ENCODE measurements at regions not wholly inside any gene's neighbourhood (a gene's known extent, or its start where the extent isn't known, plus 50 kb on each side); places are given as distances from the start of the nearest gene placed in this dataset.

GRCh38 chr3:6444888-6445658 lies 415.8 kb upstream of the GRM7 start:
- intact Hi-C loops (cut with micrococcal nuclease) (no loop called here), in situ Hi-C loops (cut with MboI) (no loop called here)
- no peaks in the 10 kb centered on the region for H3K27me3 ChIP-seq (ENCODE audit: control insufficient read depth in 2 of 2, insufficient read depth in 2 of 2, low read length in 2 of 2)
- no TSS peak for BruUV-seq (replicated peaks)
- 0 out of 3 replicates have a peak overlapping the region, but pooled peaks have one; percentile 29 for H3K27ac ChIP-seq (ENCODE audit: extremely low read depth, low read depth, low read length)
- no peaks in the 10 kb centered on the region; a peak in 1 of 5 replicates for H3K4me1 ChIP-seq (replicated peaks in 1 of 2; ENCODE audit: control insufficient read depth in 2 of 2, insufficient read depth in 2 of 2, low read length in 2 of 2)
- H3K9me1 ChIP-seq (ENCODE audit: control insufficient read depth, insufficient read depth, low read length) = no peaks in the 10 kb centered on the region
- FAIRE-seq (peak; percentile 51), ATAC-seq (peak; percentile 63), DNase-seq (ENCODE audit: extremely low read depth in 1 of 4, low spot score in 3 of 4) (peak; percentile 14 to 42 (median 21))
- H2AFZ ChIP-seq (ENCODE audit: low read depth, low read length) = peak overlapping the region; percentile 62
- POLR2A ChIA-PET = no interaction called here
- CTCF ChIA-PET (ENCODE audit: low intra/inter-chr PET ratio) = no interaction called here
- no peaks in the 10 kb centered on the region for H3K9me3 ChIP-seq (replicated peaks; ENCODE audit: control insufficient read depth, insufficient read depth, low read depth, low read length)
- H3K4me3 ChIP-seq = no peak overlapping the region
- no peaks in the 10 kb centered on the region for H3K79me2 ChIP-seq (ENCODE audit: control insufficient read depth, insufficient read depth, low read length)
- H3K36me3 ChIP-seq (ENCODE audit: control insufficient read depth, insufficient read depth, low read length) = no peaks in the 10 kb centered on the region
- H3K4me2 ChIP-seq (ENCODE audit: insufficient read depth, low read length) = no peak overlapping the region
- no peak overlapping the region for H3K9ac ChIP-seq (ENCODE audit: insufficient read depth in 1 of 2, low read depth in 2 of 2, low read length in 2 of 2)
- no peaks in the 10 kb centered on the region for H4K20me1 ChIP-seq (replicated peaks; ENCODE audit: control insufficient read depth, insufficient read depth, low read length)
- 0% methylated on average over 1 of the region's 1 CpG for WGBS (ENCODE audit: insufficient coverage, low coverage, missing lambda C conversion rate)
- no peak for TF ChIP-seq ZNF431 (CRISPR knock-in tag; IDR thresholded peaks at IDR 0.05)
- TF ChIP-seq CBFA2T3 (IDR thresholded peaks at IDR 0.05) = peak; percentile 70
- TF ChIP-seq ZBTB26 (CRISPR knock-in tag; IDR thresholded peaks at IDR 0.05) = no peak
- TF ChIP-seq FOSL1 (tag; conservative IDR thresholded peaks at IDR 0.05) = peak; percentile 76
- no peak for TF ChIP-seq JUNB (CRISPR knock-in tag; conservative IDR thresholded peaks at IDR 0.05)
- TF ChIP-seq GATA2 (CRISPR knock-in tag; IDR thresholded peaks at IDR 0.05) = peak; percentile 43
- TF ChIP-seq NR3C1 (CRISPR knock-in tag; IDR thresholded peaks at IDR 0.05) = no peak
- no peak for TF ChIP-seq TCF7 (IDR thresholded peaks at IDR 0.05; ENCODE audit: borderline replicate concordance)
- TF ChIP-seq LCOR (CRISPR knock-in tag; IDR thresholded peaks at IDR 0.05) = no peak
- TF ChIP-seq TAL1 (IDR thresholded peaks at IDR 0.05) = peak; percentile 27; the same call in 1 of the 2 replicates
- TF ChIP-seq MEIS2 (IDR thresholded peaks at IDR 0.05; ENCODE audit: partially characterized antibody) = peak; percentile 81
- peak; percentile 86 for TF ChIP-seq STAT5A (IDR thresholded peaks at IDR 0.05; ENCODE audit: borderline replicate concordance, low read length)
- peak; percentile 29; the same call in 1 of the 2 replicates for TF ChIP-seq SMARCE1 (IDR thresholded peaks at IDR 0.05)
- TF ChIP-seq DPF2 (IDR thresholded peaks at IDR 0.05) = 0 out of 2 replicates have a peak, but pooled peaks have one; percentile 15
- no peak for TF ChIP-seq ZBTB2 (IDR thresholded peaks at IDR 0.05)
- TF ChIP-seq PML (IDR thresholded peaks at IDR 0.05; ENCODE audit: low read length) = peak; percentile 22; the same call in 1 of the 2 replicates
- no peak for TF ChIP-seq ZNF175 (CRISPR knock-in tag; IDR thresholded peaks at IDR 0.05; ENCODE audit: low read depth)
- TF ChIP-seq ZNF639 (CRISPR knock-in tag; conservative IDR thresholded peaks at IDR 0.05 in 1 of 2, IDR thresholded peaks at IDR 0.05 in 1 of 2) = no peak
- TF ChIP-seq THRB (CRISPR knock-in tag; conservative IDR thresholded peaks at IDR 0.05) = no peak
